GM18861 (cell line): ENCODE measurements at regions not wholly inside any gene's neighbourhood (a gene's known extent, or its start where the extent isn't known, plus 50 kb on each side); places are given as distances from the start of the nearest gene placed in this dataset.

Experiments used
- ATAC-seq: cut with Tn5 transposase; IDR thresholded peaks from one replicate; pipeline ENCODE4 v1.9.1; 2021; ENCODE audit not compliant: unreplicated experiment

DNA sequence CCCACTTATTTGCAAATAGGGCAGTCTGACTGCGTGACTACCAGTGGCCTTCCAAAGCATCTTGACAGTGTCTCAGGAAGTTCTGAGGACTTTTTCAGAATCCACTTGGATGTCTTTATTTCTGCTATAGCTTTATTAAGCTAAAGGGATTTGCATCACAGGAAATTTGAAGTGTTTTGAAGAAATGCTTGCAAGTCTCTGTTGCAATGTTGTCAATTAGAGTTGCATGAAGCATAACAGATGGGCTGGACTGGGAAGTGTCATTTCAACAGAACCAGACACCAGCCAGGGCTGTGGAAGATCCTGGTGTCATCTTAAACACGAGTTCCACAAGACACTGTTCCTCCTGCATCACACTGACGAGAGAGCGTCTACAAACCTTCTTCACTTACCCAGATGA is 224.5 kb downstream of the EN1 start:
- no peak for ATAC-seq

DNA sequence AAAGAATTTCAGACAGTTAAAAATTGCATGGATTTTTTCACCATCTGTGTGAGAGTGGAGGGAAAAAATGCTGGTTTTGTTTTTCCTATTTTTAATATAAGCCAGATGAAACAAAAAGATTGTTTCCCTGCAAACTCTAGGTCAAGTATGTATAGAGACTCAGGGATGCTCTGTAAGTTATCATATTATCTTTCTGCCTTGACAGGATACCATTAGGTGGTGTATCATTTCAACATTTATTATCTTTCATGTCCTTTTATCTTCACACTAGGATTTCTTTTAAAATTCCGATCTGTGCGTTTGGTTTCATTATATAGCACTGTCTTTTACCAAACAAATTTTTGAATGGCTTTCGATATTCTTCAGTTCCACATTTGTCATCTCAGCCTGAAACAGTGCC is 225.3 kb downstream of the EN1 start:
- ATAC-seq = no peak

DNA sequence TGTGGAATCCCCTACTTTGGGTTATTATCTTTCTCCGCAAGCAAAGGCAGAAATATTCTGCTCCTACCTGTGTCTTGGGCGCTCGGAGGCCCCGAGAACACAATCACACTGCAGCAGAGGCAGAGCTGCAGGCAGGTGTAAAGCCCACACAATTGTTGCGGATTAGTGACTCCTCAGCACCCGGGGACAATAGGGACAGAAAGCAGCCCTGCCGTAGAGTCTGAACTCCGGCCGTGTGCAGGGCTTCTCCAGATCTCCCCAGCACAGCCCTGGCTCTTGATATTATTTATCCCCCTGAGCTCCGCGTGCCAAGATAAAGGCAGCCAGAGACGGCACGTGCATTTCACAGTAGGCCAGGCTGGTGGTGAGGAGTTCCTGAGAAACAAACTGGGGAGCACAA is 229.2 kb downstream of the EN1 start:
- no peak for ATAC-seq

DNA sequence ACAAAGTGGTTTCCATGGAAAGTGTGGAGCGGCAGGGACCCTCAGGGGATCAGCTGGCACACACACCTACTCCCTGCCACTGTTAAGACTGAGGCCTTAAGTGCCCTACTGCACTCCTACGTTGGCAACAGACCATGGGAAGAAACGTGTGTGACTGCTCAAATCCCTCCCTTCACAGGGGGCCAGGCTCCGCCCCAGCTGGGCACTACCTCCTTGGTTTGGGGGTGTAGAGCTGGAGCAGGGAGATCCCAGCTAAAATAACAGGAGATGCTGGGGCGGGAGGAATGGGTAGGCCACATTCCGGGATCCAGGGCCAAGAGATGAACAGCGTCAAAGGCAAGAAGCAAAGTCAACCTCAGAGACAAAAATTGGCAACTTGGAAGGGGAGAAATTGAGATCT is 231.0 kb downstream of the EN1 start:
- no peak for ATAC-seq

DNA sequence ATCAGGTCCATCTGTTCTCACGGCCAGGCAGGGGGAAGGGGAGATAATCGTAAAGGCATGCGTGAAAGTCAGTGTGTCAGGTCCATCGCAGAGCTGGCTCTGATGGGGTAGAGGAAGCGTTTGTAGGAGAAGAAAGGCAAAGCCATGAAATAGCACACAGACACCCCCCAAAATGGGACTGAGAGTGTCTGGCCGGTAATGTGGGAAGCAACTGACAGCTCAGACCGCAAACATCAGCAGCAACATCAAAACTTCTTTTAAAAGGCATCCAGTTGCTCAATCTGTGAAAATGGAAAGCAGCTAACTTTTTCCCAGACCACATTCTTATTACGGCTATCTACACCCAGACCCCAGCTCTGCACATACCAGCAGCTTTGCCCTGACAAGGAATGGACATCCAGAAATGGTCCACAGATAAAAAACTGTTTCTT is 232.6 kb downstream of the EN1 start:
- no peak for ATAC-seq

DNA sequence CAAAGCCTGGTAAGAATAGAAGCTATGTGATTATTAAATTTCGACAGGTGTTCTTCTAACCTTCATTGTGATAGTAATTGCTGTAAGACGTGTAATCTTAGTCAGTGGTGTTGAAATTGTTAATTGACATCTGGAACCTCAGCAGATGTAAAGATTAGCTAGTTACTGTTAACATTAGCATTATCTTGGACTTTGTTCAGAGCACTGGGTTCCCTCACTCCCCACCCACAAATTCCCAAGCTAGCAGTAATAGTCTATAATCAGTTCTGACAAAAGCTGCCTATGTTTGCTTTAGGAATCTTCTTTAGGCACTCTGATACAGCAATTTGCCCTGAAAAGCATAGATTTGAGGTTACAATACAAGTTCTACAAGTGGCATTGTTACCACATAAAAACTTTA is 233.7 kb downstream of the EN1 start:
- ATAC-seq = no peak

DNA sequence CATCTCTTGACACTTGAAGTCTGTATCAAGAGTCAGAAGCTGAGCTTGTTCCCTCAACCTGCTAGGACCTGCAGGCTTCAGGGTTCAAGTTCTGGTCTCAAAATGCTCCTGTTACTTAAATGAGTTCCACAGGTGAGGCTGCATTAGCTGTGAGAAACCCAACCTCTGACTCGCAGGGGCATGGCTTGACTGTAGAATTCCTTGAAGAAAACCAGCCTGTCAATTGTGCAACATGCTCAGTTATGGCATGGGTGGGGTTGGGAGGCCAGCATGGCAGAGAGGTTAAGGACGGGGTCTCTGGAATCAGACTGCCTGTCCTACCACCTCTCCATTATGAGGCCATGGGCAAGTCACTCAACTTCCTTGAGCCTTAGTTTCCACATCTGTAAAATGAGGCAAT is 235.8 kb downstream of the EN1 start:
- ATAC-seq = no peak

DNA sequence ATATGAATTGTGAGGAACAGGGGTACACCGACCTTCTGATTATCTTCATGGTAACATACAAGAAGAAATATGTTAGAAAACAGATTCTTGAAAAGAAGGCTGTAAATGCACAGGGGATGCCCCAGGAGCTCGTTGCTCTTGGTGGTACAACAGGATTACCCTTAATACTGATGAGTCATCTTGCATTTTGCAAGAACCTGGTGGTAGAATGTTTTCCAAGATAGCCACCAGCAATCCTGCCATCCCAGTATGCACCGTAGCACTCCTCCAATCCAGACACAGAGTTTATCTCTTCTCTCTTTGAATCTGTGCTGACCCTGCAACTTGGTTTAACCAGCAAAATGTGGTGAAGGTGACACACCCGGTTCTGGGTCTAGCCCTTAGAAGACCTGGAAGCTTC is 238.3 kb downstream of the EN1 start:
- no peak for ATAC-seq

DNA sequence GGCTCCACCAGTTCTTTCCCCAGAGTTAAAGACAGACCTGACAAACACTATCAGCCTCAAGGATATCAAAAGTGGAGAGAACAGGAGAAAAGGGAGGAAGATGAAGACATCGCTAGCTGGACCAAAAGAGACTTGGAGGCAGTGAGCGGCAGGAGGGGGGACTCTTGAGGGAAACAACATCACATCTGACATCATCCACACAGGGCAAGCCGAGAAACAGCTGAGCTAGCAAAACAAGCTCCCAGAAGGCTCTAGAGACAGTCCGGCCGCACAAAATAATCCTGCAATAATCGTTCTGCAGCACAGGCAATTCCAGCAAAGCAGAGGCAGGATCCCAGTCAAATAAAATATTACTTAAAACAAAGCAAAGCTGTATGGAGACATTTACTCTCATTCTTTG is 239.8 kb downstream of the EN1 start:
- ATAC-seq = no peak

DNA sequence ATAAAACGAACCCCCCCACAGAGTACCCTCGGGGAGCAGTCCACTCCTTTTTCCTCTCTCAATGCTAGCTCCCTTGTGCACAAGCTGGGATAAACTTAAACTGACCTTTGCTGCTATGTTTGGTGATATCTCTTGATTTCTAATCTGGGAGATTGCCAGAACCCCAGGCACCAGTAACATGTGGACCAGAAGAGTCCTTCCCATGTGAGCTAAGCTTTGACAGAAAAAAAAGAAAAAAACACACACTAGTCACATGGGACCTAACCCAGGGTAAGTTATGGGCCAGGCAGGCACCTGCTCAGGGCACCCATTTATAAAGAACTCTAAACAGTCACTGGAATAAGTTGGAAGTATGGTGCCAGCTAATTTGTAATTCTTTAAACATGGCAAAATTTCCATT is 242.6 kb downstream of the EN1 start:
- no peak for ATAC-seq

DNA sequence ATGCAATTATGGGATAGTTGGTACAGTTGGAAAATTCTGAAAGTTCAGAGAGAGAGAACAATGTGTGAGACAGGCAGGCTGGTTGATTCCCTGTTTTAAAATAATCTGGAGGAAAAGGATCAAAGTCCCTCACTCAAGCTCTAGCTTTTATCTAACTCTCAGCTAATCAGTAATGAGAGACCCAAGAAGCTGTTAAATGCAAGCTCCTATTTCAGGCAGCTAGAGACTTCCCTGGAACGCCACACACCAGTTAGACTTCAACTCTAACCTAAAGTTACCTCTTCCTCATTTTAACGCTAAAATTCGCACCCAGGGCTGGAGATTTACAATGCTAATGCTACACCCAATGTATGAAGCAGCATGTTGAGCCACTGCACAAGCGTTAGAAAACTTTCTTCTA is 243.1 kb downstream of the EN1 start:
- ATAC-seq = no peak

DNA sequence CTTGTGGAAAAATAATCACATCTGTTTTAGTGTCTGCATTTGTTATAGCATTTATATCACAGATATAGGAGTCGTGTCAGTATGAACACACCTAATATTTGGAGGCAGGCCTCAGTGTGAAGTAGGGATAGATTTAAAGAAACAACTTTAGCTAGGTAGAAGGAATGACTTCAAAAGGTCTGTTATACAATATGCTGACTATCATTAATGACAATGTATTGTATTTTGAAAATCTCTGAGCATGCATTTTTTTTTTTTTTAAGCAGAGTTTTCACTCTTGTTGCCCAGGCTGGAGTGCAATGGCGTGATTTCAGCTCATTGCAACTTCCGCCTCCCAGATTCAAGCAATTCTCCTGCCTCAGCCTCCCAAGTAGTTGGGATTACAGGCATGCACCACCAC is 248.3 kb downstream of the EN1 start:
- no peak for ATAC-seq

DNA sequence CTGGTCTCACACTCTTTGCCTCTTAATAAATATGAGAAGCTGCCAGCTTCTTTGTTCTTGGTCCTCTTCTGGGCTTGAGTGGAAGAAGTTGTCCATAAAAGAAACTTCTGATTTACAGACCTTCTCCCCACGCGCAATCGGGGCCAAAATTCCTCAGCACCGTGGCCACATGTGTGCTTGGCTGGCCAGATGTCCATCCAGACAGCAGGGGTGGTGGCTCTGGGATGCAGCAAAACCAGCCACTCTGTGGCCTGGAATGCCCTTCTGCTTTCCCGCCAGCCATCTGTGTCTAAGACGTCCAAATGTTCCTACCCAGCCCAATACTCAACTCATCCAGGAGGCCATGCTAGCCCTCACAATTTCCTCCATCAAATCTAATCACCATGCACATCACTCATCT is 250.8 kb downstream of the EN1 start:
- ATAC-seq = no peak

DNA sequence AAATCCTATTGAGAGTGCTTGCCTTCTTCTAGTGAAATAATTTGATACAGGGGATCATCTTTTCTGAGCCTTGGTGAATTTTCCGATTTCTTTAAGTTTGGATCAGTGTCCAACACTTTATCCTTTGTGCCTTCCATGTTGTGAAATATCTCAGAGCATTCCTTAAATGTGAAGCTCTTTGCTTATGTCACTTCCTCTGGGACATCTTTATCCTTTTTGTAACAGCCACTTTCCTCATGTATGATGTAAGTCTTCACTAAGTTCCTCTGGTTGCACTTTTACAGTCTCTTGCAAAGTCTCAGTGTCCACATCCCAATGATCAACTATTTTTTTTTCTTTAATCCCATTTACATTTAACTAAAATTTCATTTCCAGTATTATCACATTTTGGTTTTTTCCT is 254.2 kb downstream of the EN1 start:
- no peak for ATAC-seq

DNA sequence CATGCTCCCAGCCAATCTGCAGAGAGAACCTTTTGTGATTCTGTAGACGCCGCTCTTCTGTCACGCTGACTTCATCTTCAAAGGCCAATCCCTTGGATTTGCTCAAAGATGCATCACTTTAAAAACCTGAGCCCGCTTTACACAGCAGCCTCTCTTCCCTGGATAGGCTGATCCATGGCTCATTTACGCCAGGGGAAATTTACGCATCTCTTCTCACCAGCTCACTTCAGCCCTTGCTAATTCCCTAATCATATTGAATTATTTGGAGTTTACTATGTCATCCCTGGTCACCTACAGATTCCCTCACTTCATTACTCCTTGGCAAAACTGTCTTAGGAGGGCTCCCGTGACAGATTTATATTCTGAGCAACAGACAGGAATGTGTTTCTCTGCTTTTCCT is 256.2 kb downstream of the EN1 start:
- ATAC-seq = no peak

DNA sequence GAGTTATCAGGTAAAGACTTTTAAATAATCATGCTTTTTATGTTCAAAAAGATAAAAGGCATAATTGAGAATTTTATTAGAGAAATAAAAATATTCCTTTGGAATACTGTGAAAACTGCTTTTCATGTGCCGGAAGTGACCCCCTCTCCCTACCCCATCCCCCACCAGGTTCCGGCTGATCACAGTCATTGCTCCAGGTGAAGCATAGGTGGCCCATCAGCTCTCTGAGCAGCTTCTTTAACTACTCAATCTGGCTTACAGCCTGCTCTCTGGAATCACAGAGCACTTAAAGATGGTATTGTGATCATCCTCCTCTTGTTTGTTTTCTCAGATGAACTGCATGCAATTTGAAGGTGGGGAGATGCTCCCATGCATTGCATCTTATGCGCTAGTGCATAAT is 257.7 kb downstream of the EN1 start:
- no peak for ATAC-seq

DNA sequence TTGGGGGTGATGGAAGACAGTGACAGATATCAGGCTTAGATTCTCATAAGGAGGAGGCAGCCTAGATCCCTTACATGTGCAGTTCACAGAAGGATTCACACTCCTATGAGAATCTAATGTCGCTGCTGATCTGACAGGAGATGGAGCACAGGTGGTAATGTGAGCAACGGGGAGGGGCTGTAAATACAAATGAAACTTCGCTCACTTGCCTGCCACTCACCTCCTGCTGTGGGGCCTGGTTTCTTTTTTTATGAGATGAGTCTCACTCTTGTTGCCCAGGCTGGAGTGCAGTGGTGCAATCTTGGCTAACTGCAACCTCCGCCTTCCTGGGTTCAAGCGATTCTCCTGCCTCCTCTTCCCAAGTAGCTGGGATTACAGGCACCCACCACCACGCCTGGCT is 258.6 kb downstream of the EN1 start:
- ATAC-seq = no peak

DNA sequence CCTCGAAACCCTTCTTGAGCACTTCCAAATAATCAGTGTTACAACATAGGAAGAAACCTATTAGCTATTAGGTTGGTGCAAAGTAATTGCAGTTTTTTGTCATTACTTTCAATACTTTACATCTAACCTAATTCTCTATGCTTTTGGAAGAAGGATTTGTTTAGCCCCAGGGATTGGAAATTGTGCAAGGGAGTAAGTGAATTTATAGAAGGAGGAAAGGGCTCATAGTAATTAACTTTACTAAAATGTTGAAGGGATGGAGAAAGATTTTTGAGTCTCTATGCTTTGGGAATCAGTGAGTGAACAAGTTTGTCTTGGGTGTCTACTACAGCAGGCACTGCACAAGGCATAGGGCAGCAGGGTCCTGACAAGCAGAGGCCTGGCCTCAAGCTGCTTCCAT is 261.1 kb downstream of the EN1 start:
- no peak for ATAC-seq

DNA sequence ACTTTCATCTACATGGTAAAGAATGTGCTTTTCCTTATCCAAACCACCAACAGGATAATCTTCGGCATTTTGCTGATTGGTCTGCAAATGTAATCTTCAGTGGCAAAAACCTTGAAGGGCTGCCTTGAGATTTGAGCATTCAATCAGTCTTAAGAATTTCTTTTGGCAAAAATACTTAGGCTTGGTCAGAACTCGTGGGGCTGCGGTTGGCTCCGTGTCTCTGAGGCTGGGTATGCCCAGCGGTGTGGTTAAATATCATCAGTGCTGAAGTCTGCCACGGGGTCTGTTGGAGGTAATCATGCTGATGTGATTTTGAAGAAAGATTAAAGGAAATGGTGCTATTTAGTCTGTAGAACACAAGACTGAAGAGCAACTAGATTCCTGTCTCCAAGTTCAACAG is 262.6 kb downstream of the EN1 start:
- no peak for ATAC-seq

DNA sequence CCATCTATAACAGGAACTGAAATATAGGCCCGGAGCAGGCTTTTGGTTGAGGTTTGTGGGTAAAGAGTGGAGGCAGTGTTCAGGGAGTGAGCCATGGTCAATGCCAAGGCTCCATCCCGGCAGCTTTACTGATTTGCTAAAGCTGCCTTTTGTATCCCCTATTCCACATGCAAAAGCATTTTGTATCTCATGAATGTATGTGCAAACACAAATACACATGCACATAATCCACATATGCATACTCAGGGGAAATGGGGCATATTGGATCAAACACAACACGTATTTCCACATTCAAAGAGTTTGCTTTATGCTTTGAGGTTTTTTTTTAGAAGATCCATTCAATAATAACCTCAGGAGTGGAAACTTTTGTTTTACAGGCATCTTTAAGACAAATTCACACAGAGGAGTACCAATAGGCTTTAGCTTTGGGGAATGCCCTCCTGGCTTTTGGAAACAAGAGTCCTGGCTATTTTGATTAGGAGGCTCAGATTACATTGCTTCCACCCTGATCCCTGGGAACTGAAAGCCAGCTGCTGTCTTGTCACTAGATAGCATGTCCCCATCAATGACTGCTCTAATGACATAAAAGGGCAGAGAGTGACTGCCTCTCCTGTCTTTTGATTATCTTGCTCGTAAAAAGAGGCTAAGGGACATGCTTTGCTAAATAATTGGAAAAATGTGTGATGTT is 263.2 kb downstream of the EN1 start:
- no peak for ATAC-seq

DNA sequence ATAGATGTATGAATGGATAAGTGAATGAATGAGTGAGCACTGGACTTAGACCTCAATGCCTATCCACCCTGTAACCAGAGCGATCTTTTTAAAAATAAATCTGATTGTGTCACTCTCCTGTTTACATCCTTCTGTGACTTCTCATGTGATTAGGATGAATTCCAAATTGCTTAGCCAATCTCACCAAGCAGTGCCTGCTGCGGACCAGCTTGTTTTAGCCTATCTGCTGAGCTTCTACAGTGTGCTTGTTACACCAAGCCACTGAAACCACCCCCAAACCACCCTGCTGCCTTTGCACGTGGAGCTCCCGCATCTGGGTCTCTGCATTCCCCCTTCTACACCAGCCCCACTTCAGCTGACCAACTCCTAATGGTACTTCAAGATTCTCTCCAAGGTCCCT is 265.4 kb downstream of the EN1 start:
- no peak for ATAC-seq

DNA sequence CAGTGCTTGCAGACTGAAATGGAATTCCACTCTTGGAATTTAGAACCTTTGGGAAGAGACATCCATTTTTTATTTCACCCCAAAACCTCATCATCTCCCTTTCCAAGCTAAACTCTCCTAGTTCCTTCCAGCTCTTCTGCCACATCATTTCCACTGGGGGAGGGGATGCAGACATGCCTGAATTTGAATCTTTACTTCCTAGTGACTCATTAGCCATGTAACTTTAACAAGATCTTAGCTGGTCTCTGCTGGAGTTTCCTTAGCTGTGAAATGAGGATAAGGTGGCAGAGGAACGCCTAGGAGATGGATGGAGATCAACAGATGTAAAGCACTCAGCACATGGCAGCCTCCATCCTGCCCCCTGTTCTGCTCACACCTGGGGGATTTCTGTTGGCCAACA is 266.8 kb downstream of the EN1 start:
- ATAC-seq = no peak

DNA sequence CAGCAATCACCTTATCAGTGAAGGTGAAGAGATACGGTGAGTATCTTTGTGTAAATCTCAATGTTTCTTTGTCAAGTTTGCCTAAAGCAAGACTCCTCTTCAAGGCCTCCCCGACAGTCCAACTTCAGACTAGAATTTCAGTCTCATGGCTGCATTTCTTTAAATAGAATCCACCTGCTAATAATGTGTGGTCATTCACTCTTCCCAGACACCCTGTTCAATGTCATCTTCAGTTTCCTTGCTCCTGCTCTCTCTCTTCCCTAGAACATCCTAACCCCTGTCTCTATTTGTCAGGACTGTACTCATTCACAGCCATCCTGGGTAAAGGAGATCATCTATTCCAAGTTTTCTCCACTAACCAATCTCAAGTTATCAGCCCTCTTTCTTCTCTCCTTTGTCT is 267.3 kb downstream of the EN1 start:
- ATAC-seq = no peak

DNA sequence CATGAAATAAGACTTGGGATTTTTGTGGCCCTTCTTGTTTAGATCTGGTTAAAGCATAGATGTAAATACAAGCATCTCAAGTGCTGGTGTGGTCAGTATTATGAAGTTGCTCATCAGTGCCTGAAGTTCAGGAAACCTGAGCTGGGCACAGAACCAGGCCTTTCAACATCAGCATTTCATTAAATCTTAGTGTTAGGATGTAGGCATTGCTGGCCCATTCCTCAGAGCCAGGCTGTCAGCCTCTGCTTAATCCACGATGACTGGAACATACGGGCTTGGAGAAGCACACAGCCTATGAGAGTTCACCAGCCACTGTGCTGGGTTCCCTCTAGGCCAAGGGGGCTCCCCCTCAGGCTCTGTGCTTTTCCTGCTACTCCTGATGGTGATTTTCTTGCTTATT is 270.2 kb downstream of the EN1 start:
- ATAC-seq = no peak
